AG09319 (cell line): ENCODE measurements at regions not wholly inside any gene's neighbourhood (a gene's known extent, or its start where the extent isn't known, plus 50 kb on each side); places are given as distances from the start of the nearest gene placed in this dataset.

ENCODE experiments used
- DNase-seq: peaks from one replicate; pipeline ENCODE4 v3.0.0-alpha.2; 2010; ENCODE audit warnings: low read depth; ENCODE audit errors: extremely low read depth
- CTCF ChIP-seq: IDR thresholded peaks from 2 replicates; pipeline ENCODE4 v1.5.1; 2011; ENCODE audit warnings: low read depth, mild to moderate bottlenecking, inconsistent platforms, low read length, moderate library complexity

GRCh38 chr5:60453186-60453976, 246.6 kb downstream of the DEPDC1B start:
- DNase-seq: no peak
- TF ChIP-seq CTCF: no peak

GRCh38 chr5:60448600-60448999, 251.4 kb downstream of the DEPDC1B start:
- no peak for DNase-seq
- no peak for TF ChIP-seq CTCF

- TF ChIP-seq CTCF: no peak
- no peak for DNase-seq
Observed at GRCh38 chr5:60447488-60447920, 252.5 kb downstream of the DEPDC1B start.

GRCh38 chr5:60446917-60447316, 253.0 kb downstream of the DEPDC1B start:
- DNase-seq: no peak
- no peak for TF ChIP-seq CTCF

GRCh38 chr5:60445921-60446320, 254.0 kb downstream of the DEPDC1B start:
- TF ChIP-seq CTCF: no peak
- no peak for DNase-seq

GRCh38 chr5:60445427-60445826, 254.5 kb downstream of the DEPDC1B start:
- TF ChIP-seq CTCF: no peak
- DNase-seq: no peak

GRCh38 chr5:60444661-60445360, 255.2 kb downstream of the DEPDC1B start:
- no peak for DNase-seq
- TF ChIP-seq CTCF: no peak
